ENCODE measurements at regions not wholly inside any gene's neighbourhood (a gene's known extent, or its start where the extent isn't known, plus 50 kb on each side); places are given as distances from the start of the nearest gene placed in this dataset.

DNA sequence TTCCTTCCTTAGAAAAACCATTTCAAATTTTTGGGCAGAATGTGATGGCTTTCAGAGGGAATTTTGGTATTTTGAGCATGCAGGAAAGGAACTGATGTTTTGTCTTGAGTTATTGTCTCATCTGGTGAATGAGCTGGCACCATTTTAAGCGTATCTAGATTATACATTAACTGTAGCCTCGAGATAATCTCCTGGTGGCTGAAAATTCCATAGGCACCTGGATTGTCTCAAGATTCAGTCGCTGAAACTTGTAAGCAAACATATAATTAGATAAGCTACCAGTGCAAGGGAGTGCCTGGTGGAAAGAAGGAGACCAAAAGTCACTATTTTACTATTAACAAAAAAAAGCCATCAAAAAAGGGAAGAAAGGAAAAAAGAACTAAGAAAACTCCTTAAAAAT, 687.8 kb upstream of the DDX18 start:
- H3K4me3 ChIP-seq (ENCODE audit: extremely low read depth in 1 of 4, insufficient read depth in 2 of 4, low read depth in 3 of 4, low read length in 4 of 4): no peak overlapping the region
- H3K9ac ChIP-seq (replicated peaks in 1 of 4; ENCODE audit: extremely low read depth in 1 of 4, low read depth in 3 of 4, low read length in 3 of 4): no peak overlapping the region
- no peaks in the 10 kb centered on the region for H3K36me3 ChIP-seq (ENCODE audit: control insufficient read depth in 2 of 4, insufficient read depth in 4 of 4, low read length in 3 of 4)
- no peak overlapping the region for H2AFZ ChIP-seq (ENCODE audit: low read length)
- FAIRE-seq (no peak), DNase-seq (ENCODE audit: low read depth in 1 of 2, low spot score in 2 of 2) (no peak)
- H3K9me3 ChIP-seq (ENCODE audit: insufficient read depth in 2 of 2, low read depth in 1 of 2, low read length in 1 of 2): peaks cover 2 to 4% of the 10 kb centered on the region in 2 experiments; a peak in 1 of 4 replicates
- no peaks in the 10 kb centered on the region for H4K20me1 ChIP-seq (replicated peaks in 1 of 2; ENCODE audit: control insufficient read depth in 1 of 2, insufficient read depth in 2 of 2, low read length in 2 of 2)
- H3K23me2 ChIP-seq (ENCODE audit: low read depth, low read length): no peaks in the 10 kb centered on the region
- H3K4ac ChIP-seq (replicated peaks; ENCODE audit: insufficient read length, low read depth, low read length): no peak overlapping the region
- H3K27me3 ChIP-seq (replicated peaks in 1 of 4; ENCODE audit: control insufficient read depth in 3 of 4, extremely low read depth in 1 of 4, insufficient read depth in 3 of 4, low read length in 3 of 4): no peaks in the 10 kb centered on the region
- ChIA-PET CTCF (ENCODE audit: partially characterized antibody) (no interaction called here), POLR2A (ENCODE audit: partially characterized antibody) (no interaction called here)
- H4K5ac ChIP-seq (ENCODE audit: insufficient read length, low read depth, low read length): no peak overlapping the region
- no peak overlapping the region for H3K27ac ChIP-seq (ENCODE audit: low read depth, low read length)
- H2BK5ac ChIP-seq (ENCODE audit: low read depth, low read length): no peak overlapping the region
- no peak overlapping the region for H3K18ac ChIP-seq (ENCODE audit: extremely low read depth, low read length)
- no peak overlapping the region for H3K56ac ChIP-seq (replicated peaks; ENCODE audit: insufficient read length, low read depth, low read length)
- H4K8ac ChIP-seq (ENCODE audit: extremely low read depth, insufficient read depth, low read length): no peak overlapping the region
- H3K79me2 ChIP-seq (ENCODE audit: control insufficient read depth in 1 of 2, insufficient read depth in 2 of 2, low read length in 2 of 2): no peaks in the 10 kb centered on the region
- no peak overlapping the region for H3K4me2 ChIP-seq (ENCODE audit: insufficient read depth in 1 of 2, low read depth in 2 of 2, low read length in 2 of 2)
- TF ChIP-seq TEAD4 (IDR thresholded peaks at IDR 0.05; ENCODE audit: low read depth, low read length) (no peak), CBX8 (IDR thresholded peaks at IDR 0.05; ENCODE audit: borderline replicate concordance, low read depth, low read length) (no peak), KDM1A (IDR thresholded peaks at IDR 0.05; ENCODE audit: borderline replicate concordance, low read length) (no peak)
- 90% methylated on average over 3 of the region's 3 CpGs; no CpG with 5 or more reads in 1 of the 2 experiments for WGBS, 2 experiments (ENCODE audit: extremely low coverage in 1 of 2, insufficient coverage in 1 of 2, insufficient read length in 1 of 2, insufficient replicate concordance in 2 of 2, low coverage in 1 of 2, low lambda C conversion rate in 2 of 2, missing lambda C conversion rate in 1 of 2)
- no peaks in the 10 kb centered on the region for H3K4me1 ChIP-seq (replicated peaks in 1 of 4; ENCODE audit: control insufficient read depth in 3 of 4, insufficient read depth in 4 of 4, low read length in 3 of 4)
- H3K23ac ChIP-seq (ENCODE audit: insufficient read length): no peak overlapping the region
- H3K79me1 ChIP-seq (ENCODE audit: low read depth, low read length): no peaks in the 10 kb centered on the region
- no peak overlapping the region for H3K14ac ChIP-seq (ENCODE audit: insufficient read length)
- H2AK5ac ChIP-seq (ENCODE audit: low read depth, low read length): no peak overlapping the region
- no peak overlapping the region for H2BK15ac ChIP-seq (ENCODE audit: low read length)
- H2BK120ac ChIP-seq (replicated peaks; ENCODE audit: low read depth, low read length): no peak overlapping the region
- H2BK12ac ChIP-seq (ENCODE audit: low read depth, low read length): no peak overlapping the region
- H4K91ac ChIP-seq (replicated peaks; ENCODE audit: insufficient read length, low read length): no peak overlapping the region
- H2BK20ac ChIP-seq (ENCODE audit: low read length): no peak overlapping the region
